GM21526 (cell line): ENCODE measurements at regions not wholly inside any gene's neighbourhood (a gene's known extent, or its start where the extent isn't known, plus 50 kb on each side); places are given as distances from the start of the nearest gene placed in this dataset.

ENCODE experiments used
- ATAC-seq: cut with Tn5 transposase; IDR thresholded peaks from one replicate; pipeline ENCODE4 v1.9.1; 2021; ENCODE audit warnings: moderate library complexity; ENCODE audit not compliant: unreplicated experiment, low FRiP score

GRCh38 chr9:73022353-73022752 lies 69.5 kb upstream of the ALDH1A1 start:
- ATAC-seq = no peak

- ATAC-seq = no peak
Observed at GRCh38 chr9:73020877-73021276, 68.0 kb upstream of the ALDH1A1 start.

GRCh38 chr9:73014011-73014410 lies 61.2 kb upstream of the ALDH1A1 start:
- no peak for ATAC-seq

- ATAC-seq = no peak
Observed at GRCh38 chr9:73011956-73012355, 59.1 kb upstream of the ALDH1A1 start.

- no peak for ATAC-seq
Observed at GRCh38 chr9:73011181-73011750, 58.4 kb upstream of the ALDH1A1 start.

- ATAC-seq = peak; percentile 58
Observed at GRCh38 chr9:73009649-73010288, 56.9 kb upstream of the ALDH1A1 start.

GRCh38 chr9:73007966-73008672 lies 55.3 kb upstream of the ALDH1A1 start:
- ATAC-seq = no peak

- no peak for ATAC-seq
Observed at GRCh38 chr9:73006986-73007385, 54.1 kb upstream of the ALDH1A1 start.
